WTC11 (cell line): ENCODE measurements at regions not wholly inside any gene's neighbourhood (a gene's known extent, or its start where the extent isn't known, plus 50 kb on each side); places are given as distances from the start of the nearest gene placed in this dataset.

Experiments used
- ATAC-seq: fragments of 200-7000 bp; cut with Tn5 transposase; 2 replicates; pipeline ENCODE4 v1.10.0; 2021; ENCODE audit warnings: mild to moderate bottlenecking, moderate library complexity
- CTCF ChIA-PET: fragments of 300-600 bp; sonication (Branson Sonifier 250); formaldehyde crosslinking; loops from one replicate; lab custom pipeline; 2021; ENCODE audit warnings: antibody characterized with exemption; lab: Charles Lee
- POLR2A ChIA-PET: fragments of 350-600 bp; sonication (Branson Sonifier 250); formaldehyde crosslinking; loops from one replicate; lab custom pipeline; 2021; ENCODE audit warnings: antibody characterized with exemption; lab: Charles Lee
- DNase-seq: peaks from one replicate; pipeline ENCODE4 v3.0.0; 2021; ENCODE audit warnings: low spot score
- H3K27ac Mint-ChIP-seq: 2 replicates; pipeline ENCODE4 v1.8.0; 2021; ENCODE audit warnings: mixed read lengths
- H3K27me3 Mint-ChIP-seq: 2 replicates; pipeline ENCODE4 v1.8.0; 2021; ENCODE audit warnings: low read depth, mild to moderate bottlenecking, moderate library complexity, mixed read lengths
- H3K36me3 Mint-ChIP-seq: 2 replicates; pipeline ENCODE4 v1.8.0; 2021; ENCODE audit warnings: mixed read lengths
- H3K4me1 Mint-ChIP-seq: 2 replicates; pipeline ENCODE4 v1.8.0; 2022; ENCODE audit warnings: mixed read lengths
- H3K4me3 Mint-ChIP-seq: 2 replicates; pipeline ENCODE4 v1.8.0; 2021; ENCODE audit warnings: mild to moderate bottlenecking, moderate library complexity, mixed read lengths
- H3K9me3 Mint-ChIP-seq: 2 replicates; pipeline ENCODE4 v1.8.0; 2021; ENCODE audit warnings: mixed read lengths
- ATF3 ChIP-seq: sonication (generic); formaldehyde crosslinking; conservative IDR thresholded peaks from 2 replicates; pipeline ENCODE4 v1.8.1; 2022; ENCODE audit warnings: mild to moderate bottlenecking, missing genetic modification reagents
- E2F1 ChIP-seq: sonication (generic); formaldehyde crosslinking; IDR thresholded peaks from 2 replicates; pipeline ENCODE4 v1.8.0; 2022; ENCODE audit warnings: mild to moderate bottlenecking, missing genetic modification reagents
- E2F4 ChIP-seq: sonication (generic); formaldehyde crosslinking; IDR thresholded peaks from 2 replicates; pipeline ENCODE4 v1.8.1; 2022; ENCODE audit warnings: low read depth, mild to moderate bottlenecking, moderate library complexity, missing genetic modification reagents, borderline replicate concordance
- ELF4 ChIP-seq: sonication (generic); formaldehyde crosslinking; IDR thresholded peaks from 2 replicates; pipeline ENCODE4 v1.8.1; 2022; ENCODE audit warnings: low read depth, mild to moderate bottlenecking, moderate library complexity, missing genetic modification reagents
- GABPB1 ChIP-seq: sonication (generic); formaldehyde crosslinking; IDR thresholded peaks from 2 replicates; pipeline ENCODE4 v1.8.1; 2023; ENCODE audit warnings: mild to moderate bottlenecking, missing genetic modification reagents
- JAZF1 ChIP-seq: fragments of 250-450 bp; sonication (Bioruptor Pico); IDR thresholded peaks from 2 replicates; pipeline ENCODE4 v1.9.0; 2021; ENCODE audit warnings: moderate library complexity, mild to moderate bottlenecking, inconsistent platforms
- MAX ChIP-seq: sonication (generic); formaldehyde crosslinking; IDR thresholded peaks from 2 replicates; pipeline ENCODE4 v1.8.0; 2022; ENCODE audit warnings: mild to moderate bottlenecking, missing genetic modification reagents
- MXD4 ChIP-seq: fragments of 250-450 bp; sonication (Bioruptor Pico); IDR thresholded peaks from 2 replicates; pipeline ENCODE4 v1.8.0; 2021; ENCODE audit warnings: mild to moderate bottlenecking, moderate library complexity, borderline replicate concordance
- NFYB ChIP-seq: sonication (generic); formaldehyde crosslinking; conservative IDR thresholded peaks from 2 replicates; pipeline ENCODE4 v1.8.0; 2022; ENCODE audit warnings: low read depth, missing genetic modification reagents
- NR3C1 ChIP-seq: sonication (generic); formaldehyde crosslinking; conservative IDR thresholded peaks from 2 replicates; pipeline ENCODE4 v1.8.1; 2023; ENCODE audit warnings: low read depth, mild to moderate bottlenecking, missing genetic modification reagents
- PRDM15 ChIP-seq: sonication (generic); formaldehyde crosslinking; IDR thresholded peaks from 2 replicates; pipeline ENCODE4 v1.8.0; 2022; ENCODE audit warnings: missing genetic modification reagents
- RORB ChIP-seq: fragments of 250-450 bp; sonication (Bioruptor Pico); IDR thresholded peaks from 2 replicates; pipeline ENCODE4 v1.9.0; 2021; ENCODE audit warnings: mild to moderate bottlenecking
- SP1 ChIP-seq: sonication (generic); formaldehyde crosslinking; conservative IDR thresholded peaks from 2 replicates; pipeline ENCODE4 v1.8.1; 2022; ENCODE audit warnings: missing genetic modification reagents
- USF2 ChIP-seq: sonication (generic); formaldehyde crosslinking; IDR thresholded peaks from 2 replicates; pipeline ENCODE4 v1.8.1; 2023; ENCODE audit warnings: mild to moderate bottlenecking, missing genetic modification reagents, moderate library complexity
- ZNF425 ChIP-seq: fragments of 250-450 bp; sonication (Bioruptor Pico); conservative IDR thresholded peaks from 2 replicates; pipeline ENCODE4 v1.9.0; 2021; ENCODE audit warnings: mild to moderate bottlenecking

- TF ChIP-seq RORB (CRISPR knock-in tag), result no peak
- no peak for TF ChIP-seq ATF3 (CRISPR knock-in tag)
- no peak for TF ChIP-seq NR3C1 (CRISPR knock-in tag)
Observed at GRCh38 chr6:122154912-122155575, 244.4 kb upstream of the HSF2 start (continued).

GRCh38 chr6:122161136-122161535 is 238.3 kb upstream of the HSF2 start:
- no peak overlapping the region for H3K27ac Mint-ChIP-seq
- DNase-seq (no peak), ATAC-seq (no peak)

GRCh38 chr6:122165014-122165413 is 234.4 kb upstream of the HSF2 start:
- H3K36me3 Mint-ChIP-seq, result peaks cover 16% of the 10 kb centered on the region
- POLR2A ChIA-PET, result no interaction called here
- H3K27ac Mint-ChIP-seq, result no peak overlapping the region
- H3K4me1 Mint-ChIP-seq, result peaks cover 8% of the 10 kb centered on the region
- ATAC-seq (no peak), DNase-seq (no peak)
- H3K9me3 Mint-ChIP-seq, result peaks cover 14% of the 10 kb centered on the region
- CTCF ChIA-PET, result no interaction called here
- no peak overlapping the region for H3K4me3 Mint-ChIP-seq
- TF ChIP-seq JAZF1 (CRISPR knock-in tag) (no peak), SP1 (no peak), GABPB1 (CRISPR knock-in tag) (no peak), NFYB (CRISPR knock-in tag) (no peak), E2F1 (CRISPR knock-in tag) (no peak), PRDM15 (CRISPR knock-in tag) (no peak), ZNF425 (CRISPR knock-in tag) (no peak), MAX (CRISPR knock-in tag) (no peak), E2F4 (no peak)
- no peaks in the 10 kb centered on the region for H3K27me3 Mint-ChIP-seq

More at GRCh38 chr6:122161136-122161535, 238.3 kb upstream of the HSF2 start:
- Mint-ChIP-seq H3K4me3 (no peak overlapping the region), H3K27me3 (no peaks in the 10 kb centered on the region), H3K36me3 (peaks cover 16% of the 10 kb centered on the region), H3K9me3 (peaks cover 14% of the 10 kb centered on the region), H3K4me1 (peaks cover 4% of the 10 kb centered on the region)
- ChIA-PET CTCF (no interaction called here), POLR2A (no interaction called here)
- TF ChIP-seq USF2 (CRISPR knock-in tag), result no peak
- no peak for TF ChIP-seq ELF4 (CRISPR knock-in tag)
- TF ChIP-seq MXD4 (CRISPR knock-in tag), result no peak
